ENCODE measurements at regions not wholly inside any gene's neighbourhood (a gene's known extent, or its start where the extent isn't known, plus 50 kb on each side); places are given as distances from the start of the nearest gene placed in this dataset.
A peak's percentile ranks its signal among the peaks of the same experiment; 100 is the strongest.

DNA sequence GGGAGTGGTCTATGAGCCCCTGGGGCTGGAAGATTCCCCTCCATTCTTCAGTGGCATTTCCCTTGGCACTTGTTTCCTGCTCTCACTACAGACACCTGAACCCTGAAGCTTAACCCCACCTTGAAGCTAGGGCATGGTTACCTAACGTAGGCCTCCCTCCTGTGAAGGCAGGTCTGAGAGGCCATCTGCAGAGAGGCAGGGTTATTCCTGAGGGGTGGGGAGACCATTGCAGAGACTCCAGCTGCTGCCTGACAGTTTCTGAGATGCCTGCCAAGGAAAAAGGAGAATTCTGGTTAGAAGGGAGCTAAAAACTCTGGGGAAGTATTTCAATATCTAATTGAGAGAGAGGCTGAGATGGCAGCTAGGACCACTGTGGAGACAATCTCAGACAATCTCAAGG lies 119.3 kb upstream of the NDUFV2 start:
- Histone ChIP-seq H3K27ac (no peak overlapping the region), H3K9me3 (no peaks in the 10 kb centered on the region), H3K27me3 (no peaks in the 10 kb centered on the region), H3K4me1 (peaks cover 0 to 3% of the 10 kb centered on the region in 2 donors), H3K4me3 (no peak overlapping the region), H3K36me3 (no peaks in the 10 kb centered on the region)
- TF ChIP-seq CTCF (IDR thresholded peaks at IDR 0.05) = no peak
- no peak for DNase-seq (ENCODE audit: low spot score in 2 of 2)
- intact Hi-C loops (cut with DNase I) = loop anchor here (10.0 kb wide), 1 partner anchor 72 kb away; no protein-coding TSS in a partner anchor

GRCh38 chr18:8984131-8984721 lies 118.3 kb upstream of the NDUFV2 start:
- H3K4me1 ChIP-seq = peaks cover 0 to 3% of the 10 kb centered on the region in 2 donors
- intact Hi-C loops (cut with DNase I) = loop anchor here (10.0 kb wide), 1 partner anchor 71 kb away; no protein-coding TSS in a partner anchor

GRCh38 chr18:8987241-8987640 lies 115.3 kb upstream of the NDUFV2 start:
- H3K27me3 ChIP-seq = no peaks in the 10 kb centered on the region
- peaks cover 0 to 3% of the 10 kb centered on the region in 2 donors for H3K4me1 ChIP-seq
- DNase-seq (ENCODE audit: low spot score in 2 of 2) = peak in 1 of 2 donors; percentile 72
- H3K4me3 ChIP-seq = no peak overlapping the region
- no peak for TF ChIP-seq CTCF (IDR thresholded peaks at IDR 0.05)
- no peaks in the 10 kb centered on the region for H3K9me3 ChIP-seq
- peak overlapping the region in 1 of 2 donors; percentile 4 for H3K27ac ChIP-seq
- intact Hi-C loops (cut with DNase I) = loop anchor here (10.0 kb wide), 1 partner anchor 68 kb away; no protein-coding TSS in a partner anchor
- no peaks in the 10 kb centered on the region for H3K36me3 ChIP-seq

More at GRCh38 chr18:8984131-8984721, 118.3 kb upstream of the NDUFV2 start:
- Histone ChIP-seq H3K36me3 (no peaks in the 10 kb centered on the region), H3K27me3 (no peaks in the 10 kb centered on the region), H3K4me3 (no peak overlapping the region), H3K9me3 (no peaks in the 10 kb centered on the region), H3K27ac (no peak overlapping the region)
- DNase-seq (ENCODE audit: low spot score in 2 of 2) = no peak
- TF ChIP-seq CTCF (IDR thresholded peaks at IDR 0.05) = no peak

DNA sequence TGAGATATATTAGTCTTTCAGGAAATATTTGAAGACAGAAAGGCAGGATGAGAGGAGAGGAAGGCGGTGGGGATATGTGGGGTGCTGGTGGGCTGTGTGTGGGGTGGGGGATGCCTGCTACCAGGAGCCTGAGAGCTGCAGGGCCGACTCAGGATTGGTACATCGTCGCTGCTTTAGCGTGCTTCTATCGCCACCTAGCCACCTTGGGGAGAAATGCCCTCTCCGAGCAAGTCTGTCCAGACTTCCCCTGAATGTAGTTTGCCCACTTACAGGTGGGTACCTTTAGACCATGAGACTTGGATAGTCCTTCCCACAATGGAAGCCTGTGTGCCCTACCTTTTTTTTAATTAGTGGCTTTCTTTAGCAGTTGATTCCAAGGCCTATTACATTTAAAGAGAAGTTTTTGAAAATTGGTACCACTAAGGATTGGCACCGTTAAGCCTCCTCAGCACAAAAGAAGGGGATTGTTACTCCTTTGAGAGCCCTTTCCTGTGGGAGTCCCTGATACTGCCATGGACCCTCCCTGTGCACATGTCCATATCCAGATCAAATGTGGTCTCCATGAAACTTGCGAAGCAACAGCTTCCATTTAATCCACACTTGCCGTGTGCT lies 114.1 kb upstream of the NDUFV2 start:
- peak; percentile 27 to 77 (median 70) for TF ChIP-seq CTCF (IDR thresholded peaks at IDR 0.05)
- Histone ChIP-seq H3K27ac (no peak overlapping the region), H3K4me1 (peaks cover 0 to 3% of the 10 kb centered on the region in 2 donors), H3K4me3 (no peak overlapping the region), H3K9me3 (no peaks in the 10 kb centered on the region), H3K36me3 (no peaks in the 10 kb centered on the region), H3K27me3 (no peaks in the 10 kb centered on the region)
- intact Hi-C loops (cut with DNase I) = loop anchor here (2.0 to 10.0 kb wide), 4 partner anchors 66 to 334 kb away; partner anchors contain the start of gene MTCL1
- peak in 1 of 2 donors; percentile 66 for DNase-seq (ENCODE audit: low spot score in 2 of 2)

DNA sequence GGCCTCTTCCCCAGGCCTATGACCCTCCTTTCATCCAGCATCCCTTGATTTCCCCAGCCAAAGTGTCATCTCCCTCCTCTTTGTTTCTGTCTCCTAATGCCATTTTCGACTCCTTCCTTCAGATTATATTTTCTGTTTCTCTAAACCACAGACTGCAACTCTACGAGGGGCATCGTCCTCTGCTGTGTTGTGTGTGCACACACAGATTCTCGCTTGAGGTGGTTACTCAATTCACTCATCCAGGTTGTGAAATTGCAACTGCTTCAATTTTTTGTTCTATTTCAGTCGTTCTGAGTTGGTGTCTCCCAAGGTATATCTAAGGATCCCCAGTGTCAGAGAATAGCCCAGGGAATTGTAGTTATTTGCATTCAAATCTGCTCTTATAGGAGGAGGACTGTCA lies 113.5 kb upstream of the NDUFV2 start:
- no peak for TF ChIP-seq CTCF (IDR thresholded peaks at IDR 0.05)
- Histone ChIP-seq H3K4me1 (peaks cover 0 to 3% of the 10 kb centered on the region in 2 donors), H3K27me3 (no peaks in the 10 kb centered on the region), H3K9me3 (no peaks in the 10 kb centered on the region), H3K27ac (no peak overlapping the region), H3K36me3 (no peaks in the 10 kb centered on the region), H3K4me3 (no peak overlapping the region)
- DNase-seq (ENCODE audit: low spot score in 2 of 2) = no peak
- intact Hi-C loops (cut with DNase I) = loop anchor here (2.0 to 10.0 kb wide), 4 partner anchors 66 to 334 kb away; partner anchors contain the start of gene MTCL1

Data from ascending aorta (tissue), 2 donors.